ENCODE measurements at regions not wholly inside any gene's neighbourhood (a gene's known extent, or its start where the extent isn't known, plus 50 kb on each side); places are given as distances from the start of the nearest gene placed in this dataset.
"Not testable (repeated sequence)": the region's sequence is repeated elsewhere in the genome, so short reads cannot be mapped to it uniquely, and the experiment has no call there.

DNA sequence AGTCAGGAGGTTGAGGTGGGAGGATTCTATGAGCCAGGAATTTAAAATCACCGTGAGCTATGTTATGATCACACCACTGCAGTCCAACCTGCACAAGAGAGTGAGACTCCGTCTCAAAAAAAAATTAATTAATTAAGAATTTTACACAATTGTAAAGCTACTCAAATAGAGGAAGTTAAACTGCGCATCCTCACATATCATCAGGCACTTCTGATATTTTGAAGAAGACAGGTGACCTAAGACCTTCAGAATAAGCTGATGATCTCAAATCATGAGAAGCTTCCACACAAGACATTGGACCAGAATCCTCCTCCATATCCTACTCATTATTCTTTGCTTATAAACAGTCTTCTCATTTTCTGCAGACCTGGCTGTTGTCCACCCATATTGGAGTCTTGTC, 800.9 kb downstream of the TMEM121 start:
- H3K4me3 ChIP-seq (replicated peaks in 1 of 4; ENCODE audit: control extremely low read depth in 1 of 4, insufficient read depth in 1 of 4, low read depth in 3 of 4, low read length in 4 of 4) = no peak overlapping the region

GRCh38 chr14:106327702-106328353, 801.4 kb downstream of the TMEM121 start:
- H3K27me3 ChIP-seq (ENCODE audit: control insufficient read depth, insufficient read depth, low read length); H3K9me3 ChIP-seq (ENCODE audit: control insufficient read depth, insufficient read depth, low read depth, low read length); H3K4me3 ChIP-seq (replicated peaks in 1 of 4; ENCODE audit: control extremely low read depth in 1 of 4, insufficient read depth in 1 of 4, low read depth in 3 of 4, low read length in 4 of 4): not testable (repeated sequence)

More for the DNA sequence above, 800.9 kb downstream of the TMEM121 start:
- H3K36me3 ChIP-seq (ENCODE audit: control insufficient read depth, insufficient read depth, low read length) = no peaks in the 10 kb centered on the region
- no peaks in the 10 kb centered on the region for H3K27me3 ChIP-seq (ENCODE audit: control insufficient read depth, insufficient read depth, low read length)
- H3K79me2 ChIP-seq (ENCODE audit: control insufficient read depth, insufficient read depth, low read length) = no peaks in the 10 kb centered on the region
- H4K20me1 ChIP-seq (ENCODE audit: control insufficient read depth, extremely low read depth, insufficient read depth, low read length) = no peaks in the 10 kb centered on the region
- no peak for DNase-seq (ENCODE audit: low read depth in 2 of 2)
- no peaks in the 10 kb centered on the region for H3K4me1 ChIP-seq (ENCODE audit: control insufficient read depth, extremely low read depth, insufficient read depth, low read length)
- no peak overlapping the region for H2AFZ ChIP-seq (ENCODE audit: low read length)
- no peak overlapping the region for H3K9ac ChIP-seq (ENCODE audit: insufficient read depth, low read length)
- H3K27ac ChIP-seq (ENCODE audit: insufficient read depth, low read length) = no peak overlapping the region
- no peak overlapping the region for H3K4me2 ChIP-seq (ENCODE audit: extremely low read depth, insufficient read depth, low read length)
- TF ChIP-seq EZH2 (IDR thresholded peaks at IDR 0.05; ENCODE audit: low read length, missing control alignments) (no peak), CTCF (conservative IDR thresholded peaks at IDR 0.05 in 1 of 2, IDR thresholded peaks at IDR 0.05 in 1 of 2; ENCODE audit: low read depth in 1 of 2, low read length in 2 of 2) (no peak)
- H3K9me3 ChIP-seq (ENCODE audit: control insufficient read depth, insufficient read depth, low read depth, low read length) = no peaks in the 10 kb centered on the region

GRCh38 chr14:106329243-106329642, 802.9 kb downstream of the TMEM121 start:
- H3K4me1 ChIP-seq (ENCODE audit: control insufficient read depth, extremely low read depth, insufficient read depth, low read length); H4K20me1 ChIP-seq (ENCODE audit: control insufficient read depth, extremely low read depth, insufficient read depth, low read length); H3K79me2 ChIP-seq (ENCODE audit: control insufficient read depth, insufficient read depth, low read length); H3K36me3 ChIP-seq (ENCODE audit: control insufficient read depth, insufficient read depth, low read length); H3K9me3 ChIP-seq (ENCODE audit: control insufficient read depth, insufficient read depth, low read depth, low read length); H3K27ac ChIP-seq (ENCODE audit: insufficient read depth, low read length); H2AFZ ChIP-seq (ENCODE audit: low read length); H3K4me3 ChIP-seq (replicated peaks in 1 of 4; ENCODE audit: control extremely low read depth in 1 of 4, insufficient read depth in 1 of 4, low read depth in 3 of 4, low read length in 4 of 4); H3K9ac ChIP-seq (ENCODE audit: insufficient read depth, low read length); DNase-seq (ENCODE audit: low read depth in 2 of 2); H3K27me3 ChIP-seq (ENCODE audit: control insufficient read depth, insufficient read depth, low read length); H3K4me2 ChIP-seq (ENCODE audit: extremely low read depth, insufficient read depth, low read length): not testable (repeated sequence)

More at GRCh38 chr14:106327702-106328353, 801.4 kb downstream of the TMEM121 start:
- H4K20me1 ChIP-seq (ENCODE audit: control insufficient read depth, extremely low read depth, insufficient read depth, low read length); H3K36me3 ChIP-seq (ENCODE audit: control insufficient read depth, insufficient read depth, low read length); H3K27ac ChIP-seq (ENCODE audit: insufficient read depth, low read length); H3K9ac ChIP-seq (ENCODE audit: insufficient read depth, low read length); H3K79me2 ChIP-seq (ENCODE audit: control insufficient read depth, insufficient read depth, low read length); H2AFZ ChIP-seq (ENCODE audit: low read length); H3K4me1 ChIP-seq (ENCODE audit: control insufficient read depth, extremely low read depth, insufficient read depth, low read length); DNase-seq (ENCODE audit: low read depth in 2 of 2); H3K4me2 ChIP-seq (ENCODE audit: extremely low read depth, insufficient read depth, low read length): not testable (repeated sequence)

- H3K4me2 ChIP-seq (ENCODE audit: extremely low read depth, insufficient read depth, low read length); H2AFZ ChIP-seq (ENCODE audit: low read length); H3K27ac ChIP-seq (ENCODE audit: insufficient read depth, low read length); H3K9ac ChIP-seq (ENCODE audit: insufficient read depth, low read length); H3K4me1 ChIP-seq (ENCODE audit: control insufficient read depth, extremely low read depth, insufficient read depth, low read length); H3K79me2 ChIP-seq (ENCODE audit: control insufficient read depth, insufficient read depth, low read length); H3K36me3 ChIP-seq (ENCODE audit: control insufficient read depth, insufficient read depth, low read length); DNase-seq (ENCODE audit: low read depth in 2 of 2); H3K27me3 ChIP-seq (ENCODE audit: control insufficient read depth, insufficient read depth, low read length); H3K4me3 ChIP-seq (replicated peaks in 1 of 4; ENCODE audit: control extremely low read depth in 1 of 4, insufficient read depth in 1 of 4, low read depth in 3 of 4, low read length in 4 of 4); H4K20me1 ChIP-seq (ENCODE audit: control insufficient read depth, extremely low read depth, insufficient read depth, low read length); H3K9me3 ChIP-seq (ENCODE audit: control insufficient read depth, insufficient read depth, low read depth, low read length): not testable (repeated sequence)
Observed at GRCh38 chr14:106329987-106330774, 803.8 kb downstream of the TMEM121 start.

DNA sequence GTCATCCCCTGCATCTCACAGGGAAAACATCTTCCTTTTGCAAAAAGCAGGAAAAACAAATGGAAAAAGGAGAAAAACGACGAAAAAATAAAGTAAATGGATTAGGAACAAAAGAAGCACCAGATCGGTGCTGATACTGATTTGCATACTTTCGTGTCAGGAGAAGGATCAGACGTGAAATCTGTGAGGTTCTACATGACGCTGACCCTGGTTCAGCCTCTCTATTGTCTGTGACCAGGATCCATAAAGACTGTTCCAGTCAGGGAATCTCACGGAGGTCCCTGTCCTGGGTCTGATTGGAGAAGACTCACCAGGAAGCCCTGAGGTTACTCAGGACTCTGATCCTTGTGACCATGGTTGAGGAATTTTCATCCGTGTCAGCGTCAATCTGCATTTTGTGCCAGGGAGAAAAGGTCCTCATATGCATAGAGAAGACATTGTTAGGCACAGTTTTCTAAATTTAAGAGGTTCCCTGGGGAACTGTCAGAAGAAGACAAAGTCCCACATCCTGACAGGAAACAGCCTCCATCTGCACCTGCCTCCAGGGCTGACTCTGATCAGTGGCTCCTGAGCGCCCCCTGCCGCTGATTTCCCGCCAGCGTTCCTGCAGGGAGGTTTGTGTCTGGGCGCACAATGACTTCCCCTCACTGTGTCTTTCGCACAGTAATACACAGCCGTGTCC, 808.2 kb downstream of the TMEM121 start:
- H3K4me2 ChIP-seq (ENCODE audit: extremely low read depth, insufficient read depth, low read length); H3K9me3 ChIP-seq (ENCODE audit: control insufficient read depth, insufficient read depth, low read depth, low read length); H2AFZ ChIP-seq (ENCODE audit: low read length); H3K4me3 ChIP-seq (replicated peaks in 1 of 4; ENCODE audit: control extremely low read depth in 1 of 4, insufficient read depth in 1 of 4, low read depth in 3 of 4, low read length in 4 of 4); H3K79me2 ChIP-seq (ENCODE audit: control insufficient read depth, insufficient read depth, low read length); DNase-seq (ENCODE audit: low read depth in 2 of 2); H3K27ac ChIP-seq (ENCODE audit: insufficient read depth, low read length); H3K4me1 ChIP-seq (ENCODE audit: control insufficient read depth, extremely low read depth, insufficient read depth, low read length); H4K20me1 ChIP-seq (ENCODE audit: control insufficient read depth, extremely low read depth, insufficient read depth, low read length); H3K27me3 ChIP-seq (ENCODE audit: control insufficient read depth, insufficient read depth, low read length); H3K9ac ChIP-seq (ENCODE audit: insufficient read depth, low read length); H3K36me3 ChIP-seq (ENCODE audit: control insufficient read depth, insufficient read depth, low read length): not testable (repeated sequence)

- not testable (repeated sequence) for H3K27ac ChIP-seq (ENCODE audit: insufficient read depth, low read length); H3K79me2 ChIP-seq (ENCODE audit: control insufficient read depth, insufficient read depth, low read length); H3K4me3 ChIP-seq (replicated peaks in 1 of 4; ENCODE audit: control extremely low read depth in 1 of 4, insufficient read depth in 1 of 4, low read depth in 3 of 4, low read length in 4 of 4); H3K27me3 ChIP-seq (ENCODE audit: control insufficient read depth, insufficient read depth, low read length); H3K9me3 ChIP-seq (ENCODE audit: control insufficient read depth, insufficient read depth, low read depth, low read length); H3K36me3 ChIP-seq (ENCODE audit: control insufficient read depth, insufficient read depth, low read length); H3K4me2 ChIP-seq (ENCODE audit: extremely low read depth, insufficient read depth, low read length); H3K4me1 ChIP-seq (ENCODE audit: control insufficient read depth, extremely low read depth, insufficient read depth, low read length); H4K20me1 ChIP-seq (ENCODE audit: control insufficient read depth, extremely low read depth, insufficient read depth, low read length); H3K9ac ChIP-seq (ENCODE audit: insufficient read depth, low read length); DNase-seq (ENCODE audit: low read depth in 2 of 2); H2AFZ ChIP-seq (ENCODE audit: low read length)
Observed at GRCh38 chr14:106335110-106335429, 808.7 kb downstream of the TMEM121 start.
